GM18508 (cell line): ENCODE measurements at regions not wholly inside any gene's neighbourhood (a gene's known extent, or its start where the extent isn't known, plus 50 kb on each side); places are given as distances from the start of the nearest gene placed in this dataset.
"Not testable (repeated sequence)": the region's sequence is repeated elsewhere in the genome, so short reads cannot be mapped to it uniquely, and the experiment has no call there.

ENCODE experiments used
- ATAC-seq: cut with Tn5 transposase; IDR thresholded peaks from one replicate; pipeline ENCODE4 v1.9.1; 2021; ENCODE audit warnings: moderate number of reproducible peaks; ENCODE audit not compliant: insufficient read depth, unreplicated experiment

DNA sequence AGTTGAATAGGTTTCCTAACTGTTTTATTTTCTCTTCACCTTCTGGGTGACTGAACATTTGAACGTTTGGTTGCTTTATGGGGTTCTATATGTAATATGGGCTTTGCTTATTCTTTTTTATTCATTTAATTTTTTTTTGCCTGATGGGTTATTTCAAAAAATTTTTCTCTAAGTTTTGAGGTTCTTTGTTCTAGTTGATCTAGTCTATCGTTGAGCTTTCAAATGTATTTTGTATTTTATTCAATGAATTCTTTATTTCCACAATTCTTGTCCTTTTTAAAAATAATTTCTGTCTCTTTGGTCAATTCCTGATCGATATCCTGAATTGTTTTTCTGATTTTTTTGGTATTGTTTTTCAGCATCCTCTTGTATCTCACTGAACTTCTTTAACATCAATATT is 239.5 kb upstream of the PCDH9 start:
- ATAC-seq: no peak

DNA sequence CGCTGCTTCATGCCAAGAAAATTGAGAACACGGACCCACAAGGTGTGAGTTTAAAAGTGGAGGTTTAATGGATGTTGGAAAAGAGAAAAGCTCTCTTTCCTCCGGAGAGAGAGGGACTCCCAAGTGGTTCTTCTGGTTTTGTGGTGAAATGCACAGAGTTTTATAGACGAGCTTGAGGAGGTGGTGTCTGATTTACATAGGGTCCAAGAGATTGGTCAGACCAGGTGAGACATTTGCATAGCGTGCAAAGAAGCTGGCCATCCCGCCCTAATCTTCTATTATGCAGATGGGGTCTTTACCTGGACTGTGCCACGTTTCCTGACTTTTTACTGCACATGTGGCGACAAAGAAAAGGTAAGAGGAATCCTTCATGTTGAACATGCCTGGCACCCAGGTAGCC is 236.4 kb upstream of the PCDH9 start:
- no peak for ATAC-seq

DNA sequence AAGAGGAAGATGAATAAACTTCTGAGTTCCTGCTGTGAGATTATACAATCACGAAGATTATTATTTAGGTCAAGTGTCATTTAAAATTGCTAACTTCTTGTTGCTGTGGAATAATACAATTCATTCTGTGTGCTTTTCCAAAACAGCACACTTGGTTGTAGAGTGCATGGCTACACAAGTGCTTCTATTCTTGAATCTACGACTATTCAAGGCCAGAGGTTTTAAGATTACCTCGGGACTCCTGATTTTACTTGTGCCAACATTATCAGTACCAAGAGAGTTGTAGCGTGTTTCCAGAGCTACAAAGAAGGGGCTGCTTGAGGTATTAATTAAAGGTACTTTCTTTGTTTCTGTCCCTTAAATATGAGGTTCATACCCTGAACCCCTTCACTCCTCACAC is 234.0 kb upstream of the PCDH9 start:
- no peak for ATAC-seq

DNA sequence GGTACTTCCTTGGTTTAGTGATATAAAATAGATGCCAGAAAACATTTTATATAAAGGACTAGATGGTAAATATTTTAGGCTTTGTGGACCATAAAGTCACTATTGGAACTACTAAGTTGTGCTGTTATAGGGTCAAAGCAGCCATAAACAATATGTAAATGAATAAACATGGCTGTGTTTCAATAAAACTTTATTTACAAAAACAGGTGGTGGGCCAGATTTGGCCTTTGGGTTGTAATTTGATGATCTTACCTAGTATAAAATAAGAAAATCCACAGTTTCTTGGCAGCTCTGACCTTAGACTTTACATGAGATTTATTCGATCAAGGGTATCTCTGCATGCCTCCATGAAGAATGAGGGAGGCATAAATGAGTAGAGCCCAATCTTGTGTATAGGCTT is 232.0 kb upstream of the PCDH9 start:
- no peak for ATAC-seq

DNA sequence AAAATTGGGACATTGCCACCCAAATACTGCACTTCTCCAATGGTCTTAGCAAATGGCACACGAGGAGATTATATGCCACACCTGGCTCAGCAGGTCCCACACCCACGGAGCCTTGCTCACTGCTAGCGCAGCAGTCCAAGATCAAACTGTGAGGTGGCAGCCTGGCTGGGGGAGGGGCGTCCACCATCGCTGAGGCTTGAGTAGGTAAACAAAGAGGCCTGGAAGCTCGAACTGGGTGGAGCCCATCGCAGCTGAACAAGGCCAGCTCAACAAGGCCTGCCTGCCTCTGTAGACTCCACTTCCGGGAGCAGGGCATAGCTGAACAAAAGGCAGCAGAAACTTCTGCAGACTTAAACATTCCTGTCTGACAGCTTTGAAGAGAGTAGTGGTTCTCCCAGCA is 222.4 kb upstream of the PCDH9 start:
- not testable (repeated sequence) for ATAC-seq

DNA sequence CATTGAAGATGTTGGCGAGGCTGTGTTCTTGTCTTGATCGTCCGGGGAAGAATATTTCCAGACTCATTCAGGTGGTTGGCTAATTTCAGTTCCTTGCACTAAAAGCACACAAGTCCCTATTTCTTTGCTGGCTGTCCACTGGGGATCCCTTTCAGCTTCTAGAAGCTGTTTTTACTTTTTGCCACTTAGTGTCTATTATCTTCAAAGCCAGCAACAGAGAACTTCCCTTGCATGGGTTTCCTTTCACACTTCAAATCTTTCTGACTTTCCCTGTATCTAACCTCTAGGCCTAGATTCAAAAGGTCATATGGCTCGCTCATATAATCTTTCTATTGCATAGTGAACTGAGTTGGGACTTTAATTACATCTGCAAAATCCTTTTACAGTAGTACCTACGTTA is 215.3 kb upstream of the PCDH9 start:
- no peak for ATAC-seq

DNA sequence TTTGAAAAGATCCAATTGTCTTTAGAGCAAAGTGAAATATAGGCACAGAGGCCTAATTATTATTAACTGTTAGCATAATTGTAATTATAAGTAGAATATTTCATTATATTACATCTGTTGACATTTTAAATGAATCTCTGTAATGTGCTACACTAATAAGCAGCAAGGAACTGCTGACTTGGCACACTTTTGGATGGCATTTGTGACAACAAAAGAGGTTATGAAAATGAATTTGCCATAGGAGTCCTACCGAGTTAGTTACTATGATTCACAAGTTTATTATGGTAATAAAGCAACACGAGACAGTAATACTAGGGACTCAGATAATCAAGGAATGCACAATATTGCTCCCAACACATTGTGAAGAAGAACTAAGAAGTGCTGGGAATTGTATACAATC is 213.8 kb upstream of the PCDH9 start:
- ATAC-seq: no peak

DNA sequence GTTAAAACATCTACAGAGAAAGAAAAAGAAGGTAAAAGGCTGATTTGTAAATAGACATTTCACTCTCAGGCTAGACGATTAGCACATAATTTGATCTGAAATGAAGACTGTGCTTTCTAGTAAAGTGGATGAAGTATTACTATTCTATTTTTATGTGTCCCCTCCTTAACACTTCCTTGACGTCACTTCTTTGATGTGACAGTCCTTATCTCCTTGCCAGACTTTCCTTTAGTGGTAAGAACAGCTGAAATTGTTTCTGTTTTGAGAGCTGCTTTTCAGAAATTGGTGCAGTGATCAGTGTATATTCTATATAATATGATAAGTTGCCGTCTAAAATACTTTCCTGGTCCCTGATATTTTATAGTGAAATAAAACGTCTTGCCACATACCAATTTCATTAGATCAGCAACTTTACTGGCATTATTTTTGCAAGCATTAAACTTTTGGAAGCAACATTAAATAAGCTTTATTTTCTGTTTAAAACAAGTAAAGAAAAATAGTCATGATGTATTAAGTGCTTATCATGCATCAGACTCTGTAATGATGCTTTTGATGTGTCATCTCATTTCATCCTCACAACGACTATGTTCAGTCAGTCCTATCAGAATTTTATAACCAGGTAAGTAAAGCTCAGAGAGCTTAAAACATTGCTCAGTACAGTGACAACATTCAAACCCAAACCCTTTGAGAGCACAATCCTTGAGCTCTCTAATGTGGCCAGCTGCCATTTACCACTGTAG is 210.3 kb upstream of the PCDH9 start:
- ATAC-seq: no peak

DNA sequence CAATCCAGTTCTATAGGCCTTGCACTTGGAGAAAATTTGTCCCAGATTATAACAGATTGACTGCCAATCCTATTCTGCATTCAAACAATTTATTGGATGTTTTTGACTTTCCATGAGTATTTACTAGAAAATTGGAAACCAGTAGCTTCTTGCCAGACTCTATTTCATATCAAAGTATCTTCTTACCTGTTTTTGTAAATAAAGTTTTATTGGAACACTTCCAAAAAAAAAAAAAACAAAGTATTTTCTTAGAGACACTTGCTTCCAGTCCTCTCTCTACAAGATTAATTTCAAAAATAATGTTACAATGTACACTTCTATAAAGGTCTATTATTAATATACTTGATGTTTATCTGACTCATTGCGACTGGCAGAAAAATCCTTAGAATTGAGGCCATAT is 209.2 kb upstream of the PCDH9 start:
- ATAC-seq: no peak

DNA sequence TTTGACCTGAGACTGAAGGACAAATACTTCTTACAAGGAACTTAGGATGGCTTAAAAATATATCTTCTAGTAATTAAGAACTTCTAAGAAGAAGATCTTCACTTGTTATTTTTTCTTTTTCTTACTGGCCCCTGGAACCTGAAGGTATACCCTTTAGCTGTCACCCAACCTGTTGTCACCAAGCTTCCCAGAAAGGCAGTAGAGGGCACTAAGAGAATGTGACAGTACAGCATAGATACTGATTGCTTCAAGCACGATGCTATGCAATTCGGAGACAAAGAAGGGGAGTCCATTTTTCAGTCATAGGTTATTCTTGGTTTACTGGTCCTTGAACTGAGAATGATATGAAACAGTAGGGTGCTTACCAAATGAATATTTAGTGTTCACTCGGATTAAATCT is 208.3 kb upstream of the PCDH9 start:
- no peak for ATAC-seq

DNA sequence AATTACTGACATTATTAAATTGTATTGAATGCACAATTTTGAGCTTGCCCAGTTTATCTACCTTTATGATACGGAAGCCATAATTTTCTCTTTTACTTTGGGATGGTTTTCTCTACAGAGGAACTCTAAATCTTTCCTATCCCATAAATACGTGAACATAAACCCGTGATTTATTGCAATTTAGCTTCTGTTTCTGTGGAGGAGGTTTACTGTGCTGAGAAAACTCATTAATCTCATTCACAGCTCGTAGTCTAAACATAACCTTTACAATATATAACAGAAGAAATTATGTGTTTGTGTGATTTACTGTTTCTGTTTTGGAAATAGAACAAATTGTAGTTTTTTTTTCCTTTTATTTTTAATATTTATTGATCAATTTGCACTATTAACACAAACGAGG is 207.1 kb upstream of the PCDH9 start:
- ATAC-seq: no peak

DNA sequence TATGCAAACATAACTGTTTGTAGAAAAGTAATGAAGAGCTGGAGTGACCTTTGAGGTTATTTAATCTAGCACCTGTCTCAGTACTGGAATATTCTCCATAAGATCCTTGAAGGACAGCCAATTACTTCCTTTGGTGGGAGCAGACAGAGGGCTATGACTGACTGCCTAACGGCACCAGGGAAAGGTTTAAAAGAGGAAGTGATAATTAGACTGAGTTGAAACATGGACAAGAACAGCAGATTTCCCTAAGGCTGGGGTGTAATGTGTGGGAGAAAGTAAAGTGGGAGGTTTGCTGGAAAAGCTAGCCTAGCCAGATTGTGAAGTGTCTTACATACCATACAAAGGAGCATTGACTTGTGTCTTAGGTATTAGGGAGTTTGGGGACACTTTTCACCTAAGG is 191.3 kb upstream of the PCDH9 start:
- no peak for ATAC-seq

DNA sequence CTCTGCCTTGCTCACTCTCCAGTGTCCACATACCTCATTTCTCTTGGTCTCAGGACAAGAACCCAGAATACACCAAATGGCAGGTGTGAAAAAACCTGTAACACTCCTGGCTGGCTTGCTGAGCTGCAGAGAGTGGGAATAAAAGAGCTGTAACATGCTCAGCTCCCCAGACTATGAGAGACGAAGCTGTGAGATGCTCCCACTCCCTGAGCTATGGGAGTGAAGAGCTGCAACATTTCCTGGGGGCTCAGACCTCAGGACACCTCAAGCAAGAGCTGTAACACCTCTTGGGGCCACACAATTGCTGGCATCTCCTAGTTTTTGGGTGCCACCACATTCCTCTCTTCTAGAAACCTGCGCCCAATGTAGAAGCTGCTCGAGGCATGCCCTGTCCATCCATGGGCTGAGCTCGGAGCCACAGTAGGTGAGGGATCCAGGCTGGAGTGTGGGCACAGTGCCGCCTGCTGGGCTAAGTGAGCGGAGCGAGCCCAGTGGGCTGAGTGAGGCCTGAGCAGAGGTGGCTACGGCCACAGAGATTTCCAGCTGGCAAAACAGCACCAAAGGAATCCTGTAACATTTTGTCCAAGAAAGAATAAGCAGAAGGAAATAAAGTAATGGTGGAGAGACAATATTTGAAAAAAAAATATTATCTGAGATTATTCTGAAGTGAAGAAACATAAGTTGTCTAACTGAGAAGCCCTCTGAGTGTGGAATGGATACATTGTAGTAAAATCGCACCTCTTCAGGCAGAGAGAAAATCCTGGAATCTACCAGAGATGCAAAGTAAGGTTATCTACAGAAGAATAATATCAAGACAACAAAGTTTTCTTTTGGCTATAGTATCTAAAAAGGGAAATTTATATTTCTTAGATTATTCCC is 186.2 kb upstream of the PCDH9 start:
- no peak for ATAC-seq

DNA sequence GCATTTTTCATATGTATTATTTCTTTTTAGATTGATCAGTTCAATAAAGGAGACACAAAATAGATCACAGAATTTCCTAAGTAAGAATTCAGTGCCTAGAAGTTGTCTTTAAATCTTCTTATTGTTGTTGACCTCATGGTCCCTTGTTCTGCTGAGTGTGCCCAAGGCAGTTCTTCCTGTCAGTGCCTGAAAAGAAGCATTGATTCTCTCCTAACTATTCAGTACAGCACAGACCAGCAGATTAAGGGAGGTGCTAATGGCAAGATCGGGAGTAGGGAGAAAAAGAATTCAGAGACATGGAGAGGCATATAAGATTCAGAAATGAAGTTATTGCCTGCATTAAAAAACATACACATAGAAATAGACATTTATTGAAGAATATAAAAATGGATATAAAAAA is 180.5 kb upstream of the PCDH9 start:
- no peak for ATAC-seq

DNA sequence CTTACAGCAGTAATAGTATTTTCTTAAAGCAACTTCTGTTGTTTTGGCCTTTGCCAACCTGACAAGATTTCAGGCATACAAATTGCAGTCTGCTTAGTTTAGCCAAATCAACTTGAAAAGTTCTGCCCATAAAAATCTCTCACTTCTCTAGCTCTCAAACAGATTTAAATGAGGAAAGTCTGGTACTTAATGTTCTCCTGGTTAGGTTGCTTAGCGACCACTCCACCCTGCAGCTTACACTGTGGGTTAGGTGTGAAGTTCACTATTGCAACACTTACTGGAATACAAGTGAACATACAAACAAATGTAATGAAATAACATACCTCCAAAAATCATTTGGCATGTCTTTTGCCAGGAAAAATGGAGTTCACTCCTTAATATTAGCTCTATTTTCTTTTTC is 178.7 kb upstream of the PCDH9 start:
- ATAC-seq: no peak

DNA sequence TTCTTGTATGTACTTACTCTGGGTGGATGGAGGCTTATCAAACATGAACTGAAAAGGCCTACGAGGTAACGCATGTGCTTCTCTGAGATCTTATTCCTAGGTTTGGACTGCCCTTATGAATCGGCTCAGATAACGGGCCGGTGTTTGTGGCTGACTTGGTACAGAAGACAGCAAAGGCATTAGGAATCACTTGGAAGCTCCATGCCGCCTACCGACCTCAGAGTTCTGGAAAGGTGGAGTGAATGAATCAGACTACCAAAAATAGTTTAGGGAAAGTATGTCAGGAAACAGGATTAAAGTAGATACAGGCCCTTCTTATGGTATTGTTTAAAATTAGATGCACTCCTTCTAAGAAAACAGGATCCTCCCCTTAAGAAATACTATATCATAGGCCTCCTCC is 172.4 kb upstream of the PCDH9 start:
- ATAC-seq: no peak

DNA sequence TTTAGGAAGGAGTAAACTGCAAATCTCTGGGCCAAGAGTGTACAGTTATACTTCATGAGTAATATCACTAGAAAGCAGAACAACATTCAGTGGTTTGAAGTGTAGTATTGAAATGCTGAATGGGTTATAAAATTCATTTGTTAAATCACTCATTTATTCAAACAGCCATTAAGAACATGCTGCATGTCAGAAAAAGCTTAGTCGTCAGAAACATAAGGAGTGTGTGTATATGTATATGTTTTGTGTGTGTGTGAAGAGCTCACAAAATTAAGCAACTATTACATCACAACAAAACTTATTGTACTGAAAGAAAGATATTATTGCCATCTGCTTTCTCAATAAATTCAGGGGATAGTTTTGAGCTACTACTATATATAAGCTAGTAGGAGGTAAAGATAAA is 165.4 kb upstream of the PCDH9 start:
- no peak for ATAC-seq

DNA sequence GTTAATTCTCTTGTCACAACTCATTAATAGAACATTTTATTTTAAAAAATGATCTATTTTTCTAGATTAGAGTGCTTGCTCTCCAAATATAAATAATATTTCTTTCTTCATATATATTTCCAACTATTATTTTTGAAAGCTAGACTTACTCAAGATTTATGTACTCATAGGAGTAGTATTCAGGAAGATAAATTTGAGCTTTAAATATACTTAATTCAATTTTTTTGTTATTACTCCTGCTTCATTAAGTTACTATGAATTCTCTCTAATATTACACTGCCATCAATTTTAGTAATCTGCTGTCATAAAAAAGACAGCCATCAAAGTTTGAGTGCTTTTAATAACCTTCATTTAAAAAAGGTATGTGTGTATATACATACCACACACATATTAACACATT is 161.9 kb upstream of the PCDH9 start:
- ATAC-seq: no peak

DNA sequence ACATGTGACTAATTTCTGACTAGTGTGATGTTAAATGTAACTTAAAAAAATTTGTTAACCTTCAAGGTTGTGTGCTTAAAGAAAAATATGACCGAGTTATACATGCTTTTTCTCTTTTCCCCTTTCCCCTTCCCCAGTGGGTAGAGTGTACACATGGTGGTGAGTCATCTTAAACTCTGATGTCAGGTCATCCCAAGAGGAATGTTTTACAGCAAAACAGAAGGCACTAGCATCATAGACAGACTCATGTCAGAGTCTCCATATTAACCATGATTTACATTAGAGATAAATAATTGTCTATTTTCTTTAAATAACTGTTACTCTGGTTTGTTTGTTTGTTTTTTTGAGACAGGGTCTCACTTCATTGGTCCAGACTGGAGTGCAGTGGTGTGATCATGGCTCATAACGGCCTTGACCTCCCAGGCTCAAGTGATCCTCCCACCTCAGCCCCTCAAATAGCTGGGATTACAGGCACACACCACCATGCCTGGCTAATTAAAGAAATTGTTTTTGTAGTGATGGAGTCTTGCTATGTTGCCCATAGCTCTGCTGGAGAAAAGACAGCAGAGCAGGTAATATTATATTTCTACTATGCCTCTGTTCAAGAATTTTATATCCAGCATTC is 160.4 kb upstream of the PCDH9 start:
- ATAC-seq: no peak

DNA sequence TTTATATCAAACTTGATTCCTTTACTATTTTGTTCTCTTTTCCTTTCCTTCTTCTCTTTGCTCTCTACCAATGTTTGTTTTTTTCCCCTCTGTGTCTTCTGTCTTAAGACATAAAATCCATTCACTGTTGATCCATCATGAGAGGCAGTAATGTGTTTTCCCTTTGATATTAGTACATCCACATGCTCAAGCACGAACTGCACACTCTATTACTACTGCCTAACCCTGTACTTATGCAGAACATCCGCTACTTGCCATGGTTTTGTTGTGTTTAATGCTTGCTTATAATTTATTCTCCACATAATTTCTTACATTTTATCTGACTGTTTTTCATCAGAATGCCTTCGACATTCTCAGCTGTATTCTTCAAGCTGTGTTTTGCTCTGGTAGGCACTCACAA is 159.0 kb upstream of the PCDH9 start:
- no peak for ATAC-seq

DNA sequence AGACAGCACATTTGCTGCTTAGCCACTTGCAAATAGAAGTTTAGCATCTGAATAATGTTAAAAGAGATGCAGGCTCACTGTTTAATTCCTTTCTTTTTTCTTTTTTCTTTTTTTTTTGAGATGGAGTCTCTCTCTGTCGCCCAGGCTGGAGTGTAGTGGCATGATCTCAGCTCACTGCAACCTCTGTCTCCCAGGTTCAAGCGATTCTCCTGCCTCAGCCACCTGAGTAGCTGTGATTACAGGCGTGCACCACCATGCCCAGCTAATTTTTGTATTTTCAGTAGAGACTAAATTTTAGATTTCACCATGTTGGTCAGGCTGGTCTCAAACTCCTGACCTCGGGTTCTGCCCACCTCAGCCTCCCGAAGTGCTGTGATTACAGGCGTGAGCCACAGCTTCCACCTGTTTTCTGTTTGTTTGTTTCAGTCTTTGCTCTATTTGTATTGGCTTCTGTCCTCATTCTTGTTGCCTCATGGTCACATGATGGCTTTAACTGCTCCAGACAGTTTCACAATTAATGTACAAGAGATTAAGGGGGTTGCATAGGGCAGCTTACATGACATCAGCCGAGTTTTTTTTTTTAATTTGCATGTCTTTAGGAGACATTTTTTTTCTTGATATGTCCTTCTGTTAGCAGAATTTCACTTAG is 153.1 kb upstream of the PCDH9 start:
- not testable (repeated sequence) for ATAC-seq
